Transverse colon (tissue), 3 donors: ENCODE measurements at regions not wholly inside any gene's neighbourhood (a gene's known extent, or its start where the extent isn't known, plus 50 kb on each side); places are given as distances from the start of the nearest gene placed in this dataset.

Source experiments
- POLR2A ChIP-seq: fragments of 450-650 bp; IDR thresholded peaks from one replicate; pipeline ENCODE4 v1.6.1; 2016; ENCODE audit warnings: antibody characterized with exemption, mild to moderate bottlenecking, moderate library complexity
- TF ChIP-seq, protein P1 (sequence below), 5 experiments: fragments of 200-600 bp in 3 of 5; fragments of 450-650 bp in 2 of 5; sonication (generic) in 3 of 5; IDR thresholded peaks; 1 replicate in 2 of 5; 2 replicates in 3 of 5; pipeline ENCODE4 v1.5.1; 2016 to 2017; ENCODE audit warnings: antibody characterized with exemption in 5 of 5, inconsistent platforms in 3 of 5, mild to moderate bottlenecking in 2 of 5, moderate library complexity in 1 of 5

GRCh38 chr10:62459500-62459899, 85.3 kb downstream of the ZNF365 start:
- TF ChIP-seq, protein P1, sequence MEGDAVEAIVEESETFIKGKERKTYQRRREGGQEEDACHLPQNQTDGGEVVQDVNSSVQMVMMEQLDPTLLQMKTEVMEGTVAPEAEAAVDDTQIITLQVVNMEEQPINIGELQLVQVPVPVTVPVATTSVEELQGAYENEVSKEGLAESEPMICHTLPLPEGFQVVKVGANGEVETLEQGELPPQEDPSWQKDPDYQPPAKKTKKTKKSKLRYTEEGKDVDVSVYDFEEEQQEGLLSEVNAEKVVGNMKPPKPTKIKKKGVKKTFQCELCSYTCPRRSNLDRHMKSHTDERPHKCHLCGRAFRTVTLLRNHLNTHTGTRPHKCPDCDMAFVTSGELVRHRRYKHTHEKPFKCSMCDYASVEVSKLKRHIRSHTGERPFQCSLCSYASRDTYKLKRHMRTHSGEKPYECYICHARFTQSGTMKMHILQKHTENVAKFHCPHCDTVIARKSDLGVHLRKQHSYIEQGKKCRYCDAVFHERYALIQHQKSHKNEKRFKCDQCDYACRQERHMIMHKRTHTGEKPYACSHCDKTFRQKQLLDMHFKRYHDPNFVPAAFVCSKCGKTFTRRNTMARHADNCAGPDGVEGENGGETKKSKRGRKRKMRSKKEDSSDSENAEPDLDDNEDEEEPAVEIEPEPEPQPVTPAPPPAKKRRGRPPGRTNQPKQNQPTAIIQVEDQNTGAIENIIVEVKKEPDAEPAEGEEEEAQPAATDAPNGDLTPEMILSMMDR (IDR thresholded peaks at IDR 0.05): no peak
- no peak for TF ChIP-seq POLR2A
